HEK293 (cell line): ENCODE measurements at regions not wholly inside any gene's neighbourhood (a gene's known extent, or its start where the extent isn't known, plus 50 kb on each side); places are given as distances from the start of the nearest gene placed in this dataset.

Source experiments
- CTCF ChIA-PET: fragments of 350-600 bp; formaldehyde crosslinking; extraction: SDS; loops from one replicate; lab custom pipeline; 2021; ENCODE audit warnings: antibody characterized with exemption; lab: Yijun Ruan, JAX
- POLR2A ChIA-PET: fragments of 300-600 bp; formaldehyde crosslinking; extraction: SDS; loops from one replicate; lab custom pipeline; 2020; ENCODE audit warnings: antibody characterized with exemption, inconsistent platforms; lab: Yijun Ruan, JAX
- H3K27ac ChIP-seq: fragments of 200-500 bp; sonication (Bioruptor generic); 2 replicates; pipeline ENCODE4 v1.5.1; 2014; ENCODE audit warnings: low read depth, low read length, control low read depth, inconsistent platforms; ENCODE audit errors: extremely low read depth
- H3K36me3 ChIP-seq, 2 experiments: fragments of 200-500 bp in 1 of 2; sonication (Bioruptor generic) in 1 of 2; 1 replicate in 1 of 2; 2 replicates in 1 of 2; pipeline ENCODE4 v1.5.1; 2014 to 2017; ENCODE audit warnings: inconsistent platforms in 2 of 2, low read length in 2 of 2; ENCODE audit not compliant: control insufficient read depth in 2 of 2, insufficient read depth in 1 of 2
- H3K4me1 ChIP-seq: fragments of 200-500 bp; sonication (Bioruptor generic); 2 replicates; pipeline ENCODE4 v1.5.1; 2014; ENCODE audit warnings: mild to moderate bottlenecking, low read length, inconsistent platforms; ENCODE audit not compliant: control insufficient read depth, insufficient read depth
- H3K4me3 ChIP-seq: 2 replicates; pipeline ENCODE4 v1.5.1; 2011; ENCODE audit warnings: low read depth, mild to moderate bottlenecking, control low read depth, low read length, moderate library complexity
- H3K9me3 ChIP-seq: fragments of 200-500 bp; sonication (Bioruptor generic); 2 replicates; pipeline ENCODE4 v1.5.1; 2014; ENCODE audit warnings: low read depth, low read length, inconsistent platforms; ENCODE audit not compliant: control insufficient read depth, insufficient read depth
- INSM2 ChIP-seq: fragments of 450-650 bp; formaldehyde crosslinking; IDR thresholded peaks from 2 replicates; pipeline ENCODE4 v1.5.1; 2016; ENCODE audit warnings: missing biosample characterization, missing genetic modification characterization
- OVOL3 ChIP-seq: fragments of 450-650 bp; formaldehyde crosslinking; IDR thresholded peaks from 2 replicates; pipeline ENCODE4 v1.5.1; 2016; ENCODE audit warnings: missing biosample characterization, missing genetic modification characterization
- PATZ1 ChIP-seq: fragments of 450-650 bp; formaldehyde crosslinking; IDR thresholded peaks from 2 replicates; pipeline ENCODE4 v1.5.1; 2016; ENCODE audit warnings: missing biosample characterization, missing genetic modification characterization
- REST ChIP-seq: fragments of 450-650 bp; formaldehyde crosslinking; IDR thresholded peaks from 2 replicates; pipeline ENCODE4 v1.5.1; 2016; ENCODE audit warnings: missing biosample characterization, missing genetic modification characterization
- SALL2 ChIP-seq: fragments of 450-650 bp; formaldehyde crosslinking; IDR thresholded peaks from 2 replicates; pipeline ENCODE4 v1.5.0; 2017; ENCODE audit warnings: missing biosample characterization, mild to moderate bottlenecking, missing genetic modification characterization, borderline replicate concordance
- YY1 ChIP-seq: fragments of 450-650 bp; formaldehyde crosslinking; IDR thresholded peaks from 2 replicates; pipeline ENCODE4 v1.5.1; 2018; ENCODE audit warnings: missing biosample characterization, missing genetic modification characterization
- ZBTB10 ChIP-seq: fragments of 450-650 bp; formaldehyde crosslinking; IDR thresholded peaks from 2 replicates; pipeline ENCODE4 v1.5.1; 2016; ENCODE audit warnings: missing biosample characterization, missing genetic modification characterization
- ZBTB17 ChIP-seq: fragments of 450-650 bp; formaldehyde crosslinking; IDR thresholded peaks from 2 replicates; pipeline ENCODE4 v1.5.1; 2016; ENCODE audit warnings: missing biosample characterization, missing genetic modification characterization
- ZEB2 ChIP-seq: fragments of 450-650 bp; formaldehyde crosslinking; IDR thresholded peaks from 2 replicates; pipeline ENCODE4 v1.5.1; 2016; ENCODE audit warnings: missing biosample characterization, missing genetic modification characterization
- ZNF133 ChIP-seq: fragments of 450-650 bp; formaldehyde crosslinking; IDR thresholded peaks from 2 replicates; pipeline ENCODE4 v1.5.1; 2016; ENCODE audit warnings: missing biosample characterization, missing genetic modification characterization
- ZNF148 ChIP-seq: fragments of 450-650 bp; formaldehyde crosslinking; IDR thresholded peaks from 2 replicates; pipeline ENCODE4 v1.5.0; 2017; ENCODE audit warnings: missing biosample characterization, missing genetic modification characterization, borderline replicate concordance
- ZNF423 ChIP-seq: fragments of 450-650 bp; formaldehyde crosslinking; IDR thresholded peaks from 2 replicates; pipeline ENCODE4 v1.5.1; 2016; ENCODE audit warnings: missing biosample characterization, missing genetic modification characterization
- ZNF473 ChIP-seq: fragments of 450-650 bp; formaldehyde crosslinking; IDR thresholded peaks from 2 replicates; pipeline ENCODE4 v1.5.1; 2017; ENCODE audit warnings: missing biosample characterization, missing genetic modification characterization
- ZNF501 ChIP-seq: fragments of 450-650 bp; formaldehyde crosslinking; IDR thresholded peaks from 2 replicates; pipeline ENCODE4 v1.5.1; 2016; ENCODE audit warnings: missing biosample characterization, missing genetic modification characterization
- ZNF514 ChIP-seq: fragments of 450-650 bp; formaldehyde crosslinking; IDR thresholded peaks from 2 replicates; pipeline ENCODE4 v1.5.1; 2016; ENCODE audit warnings: missing biosample characterization, missing genetic modification characterization
- ZNF530 ChIP-seq: fragments of 450-650 bp; formaldehyde crosslinking; IDR thresholded peaks from 2 replicates; pipeline ENCODE4 v1.5.1; 2016; ENCODE audit warnings: low read depth, missing biosample characterization, missing genetic modification characterization
- ZNF558 ChIP-seq: fragments of 450-650 bp; formaldehyde crosslinking; IDR thresholded peaks from 2 replicates; pipeline ENCODE4 v1.5.1; 2016; ENCODE audit warnings: missing biosample characterization, missing genetic modification characterization
- ZNF561 ChIP-seq: fragments of 450-650 bp; IDR thresholded peaks from 2 replicates; pipeline ENCODE4 v1.5.1; 2018; ENCODE audit warnings: missing biosample characterization, missing genetic modification characterization, borderline replicate concordance
- ZNF621 ChIP-seq: fragments of 450-650 bp; formaldehyde crosslinking; IDR thresholded peaks from 2 replicates; pipeline ENCODE4 v1.5.1; 2017; ENCODE audit warnings: missing biosample characterization, missing genetic modification characterization
- TF ChIP-seq, protein P1 (sequence below): fragments of 450-650 bp; formaldehyde crosslinking; IDR thresholded peaks from 2 replicates; pipeline ENCODE4 v1.5.1; 2016; ENCODE audit warnings: missing biosample characterization, missing genetic modification characterization

GRCh38 chr9:99632349-99633038 is 189.2 kb upstream of the NR4A3 start (continued):
- no peak for TF ChIP-seq PATZ1 (tag by site-specific recombination)
- TF ChIP-seq ZNF558 = no peak
- no peak for TF ChIP-seq OVOL3 (tag by site-specific recombination)
- TF ChIP-seq ZNF561 (tag by site-specific recombination) = no peak
- no peak for TF ChIP-seq ZNF501 (tag by site-specific recombination)
- no peak for TF ChIP-seq ZNF423 (tag by site-specific recombination)
- no peak for TF ChIP-seq ZNF514 (tag by site-specific recombination)

- Histone ChIP-seq H3K4me1 (no peaks in the 10 kb centered on the region), H3K36me3 (no peaks in the 10 kb centered on the region), H3K27ac (no peak overlapping the region), H3K4me3 (no peak overlapping the region), H3K9me3 (no peaks in the 10 kb centered on the region)
- CTCF ChIA-PET = no interaction called here
- POLR2A ChIA-PET = no interaction called here
- TF ChIP-seq ZNF473 (tag by site-specific recombination) = no peak
- TF ChIP-seq, protein P1, sequence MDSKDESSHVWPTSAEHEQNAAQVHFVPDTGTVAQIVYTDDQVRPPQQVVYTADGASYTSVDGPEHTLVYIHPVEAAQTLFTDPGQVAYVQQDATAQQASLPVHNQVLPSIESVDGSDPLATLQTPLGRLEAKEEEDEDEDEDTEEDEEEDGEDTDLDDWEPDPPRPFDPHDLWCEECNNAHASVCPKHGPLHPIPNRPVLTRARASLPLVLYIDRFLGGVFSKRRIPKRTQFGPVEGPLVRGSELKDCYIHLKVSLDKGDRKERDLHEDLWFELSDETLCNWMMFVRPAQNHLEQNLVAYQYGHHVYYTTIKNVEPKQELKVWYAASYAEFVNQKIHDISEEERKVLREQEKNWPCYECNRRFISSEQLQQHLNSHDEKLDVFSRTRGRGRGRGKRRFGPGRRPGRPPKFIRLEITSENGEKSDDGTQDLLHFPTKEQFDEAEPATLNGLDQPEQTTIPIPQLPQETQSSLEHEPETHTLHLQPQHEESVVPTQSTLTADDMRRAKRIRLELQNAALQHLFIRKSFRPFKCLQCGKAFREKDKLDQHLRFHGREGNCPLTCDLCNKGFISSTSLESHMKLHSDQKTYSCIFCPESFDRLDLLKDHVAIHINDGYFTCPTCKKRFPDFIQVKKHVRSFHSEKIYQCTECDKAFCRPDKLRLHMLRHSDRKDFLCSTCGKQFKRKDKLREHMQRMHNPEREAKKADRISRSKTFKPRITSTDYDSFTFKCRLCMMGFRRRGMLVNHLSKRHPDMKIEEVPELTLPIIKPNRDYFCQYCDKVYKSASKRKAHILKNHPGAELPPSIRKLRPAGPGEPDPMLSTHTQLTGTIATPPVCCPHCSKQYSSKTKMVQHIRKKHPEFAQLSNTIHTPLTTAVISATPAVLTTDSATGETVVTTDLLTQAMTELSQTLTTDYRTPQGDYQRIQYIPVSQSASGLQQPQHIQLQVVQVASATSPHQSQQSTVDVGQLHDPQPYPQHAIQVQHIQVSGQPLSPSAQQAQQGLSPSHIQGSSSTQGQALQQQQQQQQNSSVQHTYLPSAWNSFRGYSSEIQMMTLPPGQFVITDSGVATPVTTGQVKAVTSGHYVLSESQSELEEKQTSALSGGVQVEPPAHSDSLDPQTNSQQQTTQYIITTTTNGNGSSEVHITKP (tag by site-specific recombination) = no peak
- no peak for TF ChIP-seq ZBTB10 (tag by site-specific recombination)
- TF ChIP-seq ZEB2 = no peak
- TF ChIP-seq ZNF530 (tag by site-specific recombination) = no peak
- TF ChIP-seq INSM2 (tag by site-specific recombination) = no peak
- TF ChIP-seq REST (tag by site-specific recombination) = no peak
- TF ChIP-seq ZNF621 (tag by site-specific recombination) = no peak
- no peak for TF ChIP-seq ZBTB17 (tag by site-specific recombination)
- no peak for TF ChIP-seq ZNF133 (tag by site-specific recombination)
- TF ChIP-seq ZNF148 = no peak
- TF ChIP-seq ZNF561 (tag by site-specific recombination) = no peak
- TF ChIP-seq YY1 (tag by site-specific recombination) = no peak
- TF ChIP-seq SALL2 = no peak
Measured at GRCh38 chr9:99633265-99633664, 188.4 kb upstream of the NR4A3 start.
